WTC11 (cell line): ENCODE measurements at regions not wholly inside any gene's neighbourhood (a gene's known extent, or its start where the extent isn't known, plus 50 kb on each side); places are given as distances from the start of the nearest gene placed in this dataset.

Source experiments
- ATAC-seq: fragments of 200-7000 bp; cut with Tn5 transposase; 2 replicates; pipeline ENCODE4 v1.10.0; 2021; ENCODE audit warnings: mild to moderate bottlenecking, moderate library complexity
- CTCF ChIA-PET: fragments of 300-600 bp; sonication (Branson Sonifier 250); formaldehyde crosslinking; loops from one replicate; lab custom pipeline; 2021; ENCODE audit warnings: antibody characterized with exemption; lab: Charles Lee
- POLR2A ChIA-PET: fragments of 350-600 bp; sonication (Branson Sonifier 250); formaldehyde crosslinking; loops from one replicate; lab custom pipeline; 2021; ENCODE audit warnings: antibody characterized with exemption; lab: Charles Lee
- DNase-seq: peaks from one replicate; pipeline ENCODE4 v3.0.0; 2021; ENCODE audit warnings: low spot score
- H3K27ac Mint-ChIP-seq: 2 replicates; pipeline ENCODE4 v1.8.0; 2021; ENCODE audit warnings: mixed read lengths
- H3K27me3 Mint-ChIP-seq: 2 replicates; pipeline ENCODE4 v1.8.0; 2021; ENCODE audit warnings: low read depth, mild to moderate bottlenecking, moderate library complexity, mixed read lengths
- H3K36me3 Mint-ChIP-seq: 2 replicates; pipeline ENCODE4 v1.8.0; 2021; ENCODE audit warnings: mixed read lengths
- H3K4me1 Mint-ChIP-seq: 2 replicates; pipeline ENCODE4 v1.8.0; 2022; ENCODE audit warnings: mixed read lengths
- H3K4me3 Mint-ChIP-seq: 2 replicates; pipeline ENCODE4 v1.8.0; 2021; ENCODE audit warnings: mild to moderate bottlenecking, moderate library complexity, mixed read lengths
- H3K9me3 Mint-ChIP-seq: 2 replicates; pipeline ENCODE4 v1.8.0; 2021; ENCODE audit warnings: mixed read lengths
- ARID4B ChIP-seq: sonication (generic); formaldehyde crosslinking; IDR thresholded peaks from 2 replicates; pipeline ENCODE4 v1.8.0; 2023; ENCODE audit warnings: missing genetic modification reagents, mild to moderate bottlenecking, borderline replicate concordance
- ATF6 ChIP-seq: sonication (generic); formaldehyde crosslinking; IDR thresholded peaks from 2 replicates; pipeline ENCODE4 v1.8.1; 2023; ENCODE audit warnings: mild to moderate bottlenecking, missing genetic modification reagents
- E2F5 ChIP-seq: sonication (generic); formaldehyde crosslinking; IDR thresholded peaks from 2 replicates; pipeline ENCODE4 v1.8.1; 2022; ENCODE audit warnings: mild to moderate bottlenecking, moderate library complexity, missing genetic modification reagents
- FOXP1 ChIP-seq: sonication (generic); formaldehyde crosslinking; IDR thresholded peaks from 2 replicates; pipeline ENCODE4 v1.8.0; 2022; ENCODE audit warnings: missing genetic modification reagents, mild to moderate bottlenecking, moderate library complexity, borderline replicate concordance
- JAZF1 ChIP-seq: fragments of 250-450 bp; sonication (Bioruptor Pico); IDR thresholded peaks from 2 replicates; pipeline ENCODE4 v1.9.0; 2021; ENCODE audit warnings: moderate library complexity, mild to moderate bottlenecking, inconsistent platforms
- NFATC4 ChIP-seq: fragments of 250-450 bp; sonication (Bioruptor Pico); IDR thresholded peaks from 2 replicates; pipeline ENCODE4 v1.9.0; 2021; ENCODE audit warnings: mild to moderate bottlenecking
- ZMAT4 ChIP-seq: fragments of 250-450 bp; sonication (Bioruptor Pico); IDR thresholded peaks from 2 replicates; pipeline ENCODE4 v1.9.0; 2021; ENCODE audit warnings: mild to moderate bottlenecking
- ZNF232 ChIP-seq: sonication (generic); formaldehyde crosslinking; IDR thresholded peaks from 2 replicates; pipeline ENCODE4 v1.8.0; 2022; ENCODE audit warnings: mild to moderate bottlenecking, missing genetic modification reagents
- ZNF317 ChIP-seq: sonication (generic); formaldehyde crosslinking; IDR thresholded peaks from 2 replicates; pipeline ENCODE4 v1.8.1; 2023; ENCODE audit warnings: low read depth, mild to moderate bottlenecking, moderate library complexity, missing genetic modification reagents, borderline replicate concordance
- ZNF423 ChIP-seq: fragments of 250-450 bp; sonication (Bioruptor Pico); IDR thresholded peaks from 2 replicates; pipeline ENCODE4 v2.1.2; 2022; ENCODE audit warnings: mild to moderate bottlenecking, moderate library complexity
- ZNF671 ChIP-seq: fragments of 250-450 bp; sonication (Bioruptor Pico); IDR thresholded peaks from 2 replicates; pipeline ENCODE4 v1.8.0; 2021; ENCODE audit warnings: mild to moderate bottlenecking
- TF ChIP-seq, protein P1 (sequence below): sonication (generic); formaldehyde crosslinking; IDR thresholded peaks from 2 replicates; pipeline ENCODE4 v1.8.1; 2022; ENCODE audit warnings: low read depth, missing genetic modification reagents, borderline replicate concordance
- TF ChIP-seq, protein P2 (sequence below): fragments of 250-450 bp; sonication (Bioruptor Pico); IDR thresholded peaks from 2 replicates; pipeline ENCODE4 v1.9.0; 2021; ENCODE audit warnings: moderate library complexity, mild to moderate bottlenecking, inconsistent platforms, borderline replicate concordance
- TF ChIP-seq, protein P3 (sequence below): fragments of 250-450 bp; sonication (Bioruptor Pico); IDR thresholded peaks from 2 replicates; pipeline ENCODE4 v1.9.0; 2021; ENCODE audit warnings: mild to moderate bottlenecking
- TF ChIP-seq, protein P4 (sequence below): fragments of 200-600 bp; IDR thresholded peaks from 2 replicates; pipeline ENCODE4 v1.8.0; 2022; ENCODE audit warnings: antibody characterized with exemption

DNA sequence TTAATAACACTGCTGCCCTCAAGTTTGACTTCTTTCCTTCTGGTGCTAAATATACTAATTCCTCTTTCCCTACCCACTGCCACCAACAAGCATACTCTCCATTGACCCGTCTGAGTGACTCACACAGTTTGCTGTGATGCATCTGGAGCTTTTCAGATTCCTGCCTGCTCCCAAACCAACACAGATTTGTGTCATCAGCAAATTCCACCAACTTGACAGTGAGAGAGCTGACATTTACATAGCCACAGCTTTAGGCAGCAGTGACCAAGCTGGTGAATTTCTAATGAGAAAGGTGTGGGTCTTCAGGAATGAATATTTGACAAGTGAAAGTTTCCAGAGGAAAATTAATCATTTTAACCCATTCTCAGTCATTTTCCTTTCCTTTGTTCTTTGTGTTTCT lies 96.5 kb upstream of the PRICKLE2 start:
- no peak for ATAC-seq
- DNase-seq: no peak
- Mint-ChIP-seq H3K36me3 (peaks cover 4% of the 10 kb centered on the region; the same call in 1 of the 2 replicates), H3K27me3 (no peaks in the 10 kb centered on the region; the same call in 1 of the 2 replicates), H3K9me3 (peaks cover 14% of the 10 kb centered on the region), H3K4me3 (no peak overlapping the region), H3K4me1 (peaks cover 18% of the 10 kb centered on the region), H3K27ac (peak overlapping the region; percentile 26; the same call in 1 of the 2 replicates)
- TF ChIP-seq, protein P1, sequence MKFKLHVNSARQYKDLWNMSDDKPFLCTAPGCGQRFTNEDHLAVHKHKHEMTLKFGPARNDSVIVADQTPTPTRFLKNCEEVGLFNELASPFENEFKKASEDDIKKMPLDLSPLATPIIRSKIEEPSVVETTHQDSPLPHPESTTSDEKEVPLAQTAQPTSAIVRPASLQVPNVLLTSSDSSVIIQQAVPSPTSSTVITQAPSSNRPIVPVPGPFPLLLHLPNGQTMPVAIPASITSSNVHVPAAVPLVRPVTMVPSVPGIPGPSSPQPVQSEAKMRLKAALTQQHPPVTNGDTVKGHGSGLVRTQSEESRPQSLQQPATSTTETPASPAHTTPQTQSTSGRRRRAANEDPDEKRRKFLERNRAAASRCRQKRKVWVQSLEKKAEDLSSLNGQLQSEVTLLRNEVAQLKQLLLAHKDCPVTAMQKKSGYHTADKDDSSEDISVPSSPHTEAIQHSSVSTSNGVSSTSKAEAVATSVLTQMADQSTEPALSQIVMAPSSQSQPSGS (CRISPR knock-in tag): no peak
- peak; percentile 79; the same call in 1 of the 2 replicates for TF ChIP-seq ZNF317
- ChIA-PET CTCF (interaction anchor here (1.0 to 1.3 kb wide), 2 partner anchors 96 to 162 kb away, joined by 3 read pairs; no protein-coding TSS in a partner anchor), POLR2A (no interaction called here)

GRCh38 chr3:64319391-64319790 lies 94.1 kb upstream of the PRICKLE2 start:
- Mint-ChIP-seq H3K27ac (peak overlapping the region; percentile 53; the same call in 1 of the 2 replicates), H3K9me3 (no peaks in the 10 kb centered on the region), H3K36me3 (no peaks in the 10 kb centered on the region)
- DNase-seq (peak; percentile 60), ATAC-seq (peak; percentile 99)
- POLR2A ChIA-PET: interaction anchor here (0.6 kb wide), 1 partner anchor 82 kb away, joined by 3 read pairs; no protein-coding TSS in a partner anchor
- TF ChIP-seq JAZF1 (CRISPR knock-in tag): no peak
- TF ChIP-seq, all 79 proteins: peak for 0
- H3K4me3 Mint-ChIP-seq: no peak overlapping the region
- H3K27me3 Mint-ChIP-seq: no peaks in the 10 kb centered on the region
- peaks cover 15% of the 10 kb centered on the region for H3K4me1 Mint-ChIP-seq
- CTCF ChIA-PET: interaction anchor here (0.6 to 1.7 kb wide), 29 partner anchors 10 to 289 kb away, joined by 3 to 16 read pairs (median 4); partner anchors contain the start of gene PRICKLE2

DNA sequence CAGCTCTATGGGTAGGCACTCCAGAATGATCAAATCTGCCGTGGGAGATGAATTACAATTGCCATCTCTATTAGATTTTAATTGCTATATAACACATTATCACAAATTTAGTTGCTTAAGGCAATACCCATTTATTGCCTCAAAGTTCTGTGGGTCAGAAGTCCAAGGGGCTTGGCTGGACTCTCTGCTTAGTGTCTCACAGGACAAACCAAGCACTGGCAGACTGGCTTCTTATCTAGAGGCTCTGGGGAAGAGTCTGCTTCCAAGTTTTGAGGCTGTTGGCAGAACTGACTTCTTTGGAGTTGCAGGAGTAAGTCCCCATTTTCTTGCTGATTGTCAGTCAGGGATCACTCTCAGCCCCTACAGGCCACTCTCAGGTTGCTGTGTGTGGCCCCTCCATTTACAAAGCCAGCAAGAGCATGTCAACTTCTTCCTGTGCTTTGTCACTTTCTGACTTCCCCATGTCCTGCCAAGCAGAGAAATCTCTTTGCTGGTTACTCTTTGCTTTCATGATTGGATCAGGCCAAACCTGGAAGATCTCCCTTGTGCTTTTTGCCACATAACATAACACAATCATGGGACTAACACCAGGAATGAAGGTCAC lies 93.5 kb upstream of the PRICKLE2 start:
- DNase-seq (no peak), ATAC-seq (no peak)
- POLR2A ChIA-PET: no interaction called here
- Mint-ChIP-seq H3K36me3 (no peaks in the 10 kb centered on the region), H3K4me1 (peaks cover 15% of the 10 kb centered on the region), H3K27ac (no peak overlapping the region), H3K27me3 (no peaks in the 10 kb centered on the region), H3K4me3 (no peak overlapping the region), H3K9me3 (no peaks in the 10 kb centered on the region)
- CTCF ChIA-PET: interaction anchor here (0.6 to 1.7 kb wide), 25 partner anchors 10 to 289 kb away, joined by 3 to 16 read pairs (median 4); partner anchors contain the start of gene PRICKLE2
- TF ChIP-seq E2F5 (CRISPR knock-in tag): no peak
- TF ChIP-seq ZNF671: no peak
- TF ChIP-seq ZMAT4: no peak
- no peak for TF ChIP-seq NFATC4 (CRISPR knock-in tag)
- no peak for TF ChIP-seq ZNF232 (CRISPR knock-in tag)
- TF ChIP-seq ARID4B (CRISPR knock-in tag): no peak
- no peak for TF ChIP-seq ZNF423 (CRISPR knock-in tag)
- TF ChIP-seq, protein P2, sequence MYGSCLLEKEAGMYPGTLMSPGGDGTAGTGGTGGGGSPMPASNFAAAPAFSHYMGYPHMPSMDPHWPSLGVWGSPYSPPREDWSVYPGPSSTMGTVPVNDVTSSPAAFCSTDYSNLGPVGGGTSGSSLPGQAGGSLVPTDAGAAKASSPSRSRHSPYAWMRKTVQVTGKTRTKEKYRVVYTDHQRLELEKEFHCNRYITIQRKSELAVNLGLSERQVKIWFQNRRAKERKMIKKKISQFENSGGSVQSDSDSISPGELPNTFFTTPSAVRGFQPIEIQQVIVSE: no peak
- TF ChIP-seq, protein P3, sequence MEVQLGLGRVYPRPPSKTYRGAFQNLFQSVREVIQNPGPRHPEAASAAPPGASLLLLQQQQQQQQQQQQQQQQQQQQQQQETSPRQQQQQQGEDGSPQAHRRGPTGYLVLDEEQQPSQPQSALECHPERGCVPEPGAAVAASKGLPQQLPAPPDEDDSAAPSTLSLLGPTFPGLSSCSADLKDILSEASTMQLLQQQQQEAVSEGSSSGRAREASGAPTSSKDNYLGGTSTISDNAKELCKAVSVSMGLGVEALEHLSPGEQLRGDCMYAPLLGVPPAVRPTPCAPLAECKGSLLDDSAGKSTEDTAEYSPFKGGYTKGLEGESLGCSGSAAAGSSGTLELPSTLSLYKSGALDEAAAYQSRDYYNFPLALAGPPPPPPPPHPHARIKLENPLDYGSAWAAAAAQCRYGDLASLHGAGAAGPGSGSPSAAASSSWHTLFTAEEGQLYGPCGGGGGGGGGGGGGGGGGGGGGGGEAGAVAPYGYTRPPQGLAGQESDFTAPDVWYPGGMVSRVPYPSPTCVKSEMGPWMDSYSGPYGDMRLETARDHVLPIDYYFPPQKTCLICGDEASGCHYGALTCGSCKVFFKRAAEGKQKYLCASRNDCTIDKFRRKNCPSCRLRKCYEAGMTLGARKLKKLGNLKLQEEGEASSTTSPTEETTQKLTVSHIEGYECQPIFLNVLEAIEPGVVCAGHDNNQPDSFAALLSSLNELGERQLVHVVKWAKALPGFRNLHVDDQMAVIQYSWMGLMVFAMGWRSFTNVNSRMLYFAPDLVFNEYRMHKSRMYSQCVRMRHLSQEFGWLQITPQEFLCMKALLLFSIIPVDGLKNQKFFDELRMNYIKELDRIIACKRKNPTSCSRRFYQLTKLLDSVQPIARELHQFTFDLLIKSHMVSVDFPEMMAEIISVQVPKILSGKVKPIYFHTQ (CRISPR knock-in tag): no peak
- no peak for TF ChIP-seq ATF6 (CRISPR knock-in tag)
- TF ChIP-seq, protein P4, sequence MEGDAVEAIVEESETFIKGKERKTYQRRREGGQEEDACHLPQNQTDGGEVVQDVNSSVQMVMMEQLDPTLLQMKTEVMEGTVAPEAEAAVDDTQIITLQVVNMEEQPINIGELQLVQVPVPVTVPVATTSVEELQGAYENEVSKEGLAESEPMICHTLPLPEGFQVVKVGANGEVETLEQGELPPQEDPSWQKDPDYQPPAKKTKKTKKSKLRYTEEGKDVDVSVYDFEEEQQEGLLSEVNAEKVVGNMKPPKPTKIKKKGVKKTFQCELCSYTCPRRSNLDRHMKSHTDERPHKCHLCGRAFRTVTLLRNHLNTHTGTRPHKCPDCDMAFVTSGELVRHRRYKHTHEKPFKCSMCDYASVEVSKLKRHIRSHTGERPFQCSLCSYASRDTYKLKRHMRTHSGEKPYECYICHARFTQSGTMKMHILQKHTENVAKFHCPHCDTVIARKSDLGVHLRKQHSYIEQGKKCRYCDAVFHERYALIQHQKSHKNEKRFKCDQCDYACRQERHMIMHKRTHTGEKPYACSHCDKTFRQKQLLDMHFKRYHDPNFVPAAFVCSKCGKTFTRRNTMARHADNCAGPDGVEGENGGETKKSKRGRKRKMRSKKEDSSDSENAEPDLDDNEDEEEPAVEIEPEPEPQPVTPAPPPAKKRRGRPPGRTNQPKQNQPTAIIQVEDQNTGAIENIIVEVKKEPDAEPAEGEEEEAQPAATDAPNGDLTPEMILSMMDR: no peak
- TF ChIP-seq FOXP1 (CRISPR knock-in tag): no peak
